Ovary (tissue), 7 donors: ENCODE measurements at regions not wholly inside any gene's neighbourhood (a gene's known extent, or its start where the extent isn't known, plus 50 kb on each side); places are given as distances from the start of the nearest gene placed in this dataset.

Source experiments
- DNase-seq, 5 donors: peaks; one replicate each; pipeline ENCODE4 v3.0.0-alpha.2; 2019 to 2020
- H3K27ac ChIP-seq, 2 donors: fragments of 200-600 bp; one replicate each; pipeline versions ENCODE4 v1.5.1 to v1.8.0; 2019 to 2022
- H3K27me3 ChIP-seq: fragments of 200-600 bp; one replicate; pipeline ENCODE4 v1.8.0; 2022
- H3K36me3 ChIP-seq: fragments of 200-600 bp; sonication (generic); one replicate; pipeline ENCODE4 v1.5.1; 2019
- H3K4me1 ChIP-seq: one replicate; pipeline ENCODE4 v1.8.1; 2013; ENCODE audit warnings: mild to moderate bottlenecking, moderate library complexity; ENCODE audit not compliant: insufficient read depth
- H3K4me3 ChIP-seq: fragments of 200-600 bp; sonication (generic); one replicate; pipeline ENCODE4 v1.5.1; 2017
- H3K9me3 ChIP-seq, 2 donors: fragments of 200-600 bp in 1 of 2; sonication (generic) in 1 of 2; one replicate each; pipeline versions ENCODE4 v1.5.1 to v1.8.1; 2013 to 2019; ENCODE audit warnings: mild to moderate bottlenecking in 1 of 2, moderate library complexity in 1 of 2
- CTCF ChIP-seq, 3 donors: fragments of 450-650 bp in 2 of 3; fragments of 200-600 bp in 1 of 3; IDR thresholded peaks; one replicate each; pipeline versions ENCODE4 v1.5.1 to v1.8.0; 2016 to 2022; ENCODE audit warnings: antibody characterized with exemption in 3 of 3, mild to moderate bottlenecking in 1 of 3
- EP300 ChIP-seq: sonication (generic); formaldehyde crosslinking; IDR thresholded peaks from one replicate; pipeline ENCODE4 v1.6.1; 2017; ENCODE audit warnings: antibody characterized with exemption
- POLR2A ChIP-seq: fragments of 450-650 bp; IDR thresholded peaks from one replicate; pipeline ENCODE4 v1.6.1; 2017; ENCODE audit warnings: antibody characterized with exemption, mild to moderate bottlenecking, moderate library complexity
- WGBS, 3 donors: extraction: QIAGEN DNeasy Blood & Tissue Kit in 1 of 3; methylation state at CpG; one replicate each; pipeline versions ENCODE4 v1.1.5 to v1.1.7; 2013 to 2017; 5-methylcytosine and 5-hydroxymethylcytosine counted together
- intact Hi-C, 4 donors: fragments of 100-400 bp; cut with DNase I; formaldehyde crosslinking; loops; one replicate each; pipeline versions ENCODE4 v1.11.0 to v1.15.1; 2022 to 2023
- donor health status: DM: no; HTN: no; CAD: no; lungs with moderate emphysema.
- donor health status: DM: no; HTN: no; CAD: no.
- donor health status: Bipolar disorder and iron deficiency.
- donor health status: DM: no; HTN: no; CAD: no.
- donor health status: DM: yes; HTN: yes; CAD: no.

DNA sequence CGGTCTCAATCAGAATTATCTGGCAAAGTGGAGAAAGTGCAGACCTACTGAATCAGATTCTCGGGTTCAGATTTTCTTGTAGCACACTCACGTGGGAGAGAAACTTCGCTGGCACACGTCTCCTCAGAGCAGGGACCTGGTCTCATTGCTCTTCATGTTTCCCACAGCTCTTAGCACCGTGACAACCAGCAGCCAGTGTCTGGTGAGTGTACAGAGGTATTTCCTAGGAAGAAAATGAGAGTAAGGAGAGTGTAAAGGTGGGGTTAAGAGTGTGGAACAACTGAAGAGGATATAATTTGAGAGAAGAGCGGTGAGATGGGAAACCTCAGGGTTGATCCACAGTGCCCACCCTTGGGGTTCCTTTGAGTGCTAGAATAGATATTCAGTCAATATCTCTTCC is 89.2 kb downstream of the ARF6 start:
- no peaks in the 10 kb centered on the region for H3K36me3 ChIP-seq
- no peaks in the 10 kb centered on the region for H3K27me3 ChIP-seq
- 64 to 69% (median 67%) methylated on average over 7 of the region's 7 CpGs for WGBS, 3 donors
- DNase-seq = no peak
- H3K9me3 ChIP-seq = no peaks in the 10 kb centered on the region
- no peak overlapping the region for H3K27ac ChIP-seq
- TF ChIP-seq POLR2A = no peak
- TF ChIP-seq EP300 = no peak
- no peak for TF ChIP-seq CTCF (IDR thresholded peaks at IDR 0.05)
- H3K4me1 ChIP-seq = peaks cover 7% of the 10 kb centered on the region
- no peak overlapping the region for H3K4me3 ChIP-seq
- intact Hi-C loops = no loop called here

DNA sequence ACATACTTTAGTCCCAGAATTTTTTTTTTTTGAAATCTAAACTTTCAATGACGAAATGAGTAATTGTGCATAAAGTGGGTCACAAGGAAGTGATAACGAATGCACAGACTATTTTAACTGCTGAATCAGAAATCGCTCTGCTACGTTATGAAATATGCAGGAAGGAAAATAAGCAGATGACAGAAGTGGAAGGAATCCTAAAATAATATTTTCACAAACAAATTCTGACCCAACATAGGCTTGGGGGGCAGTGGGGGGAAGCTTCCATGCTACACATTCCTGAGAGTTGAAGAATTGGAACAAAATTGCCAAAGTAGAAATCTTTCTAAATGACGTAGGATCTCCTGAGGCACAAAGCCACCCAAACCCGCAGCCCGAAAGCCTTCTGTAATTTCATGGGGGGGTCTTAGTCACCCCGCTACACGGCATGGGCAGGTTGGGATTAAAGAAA is 89.6 kb downstream of the ARF6 start:
- WGBS, 3 donors = 7 to 21% (median 10%) methylated on average over 9 of the region's 9 CpGs
- DNase-seq = no peak
- no peaks in the 10 kb centered on the region for H3K36me3 ChIP-seq
- no peaks in the 10 kb centered on the region for H3K27me3 ChIP-seq
- intact Hi-C loops = no loop called here
- H3K27ac ChIP-seq = no peak overlapping the region
- H3K4me3 ChIP-seq = no peak overlapping the region
- H3K9me3 ChIP-seq = no peaks in the 10 kb centered on the region
- peaks cover 7% of the 10 kb centered on the region for H3K4me1 ChIP-seq
- TF ChIP-seq CTCF (IDR thresholded peaks at IDR 0.05) (no peak), POLR2A (no peak), EP300 (no peak)

- Histone ChIP-seq H3K27ac (no peak overlapping the region), H3K27me3 (no peaks in the 10 kb centered on the region)
- intact Hi-C loops = no loop called here
Observed at GRCh38 chr14:49984424-49984823, 91.5 kb downstream of the ARF6 start.

GRCh38 chr14:49986343-49987014 is 93.6 kb downstream of the ARF6 start:
- H3K36me3 ChIP-seq = no peaks in the 10 kb centered on the region
- H3K27me3 ChIP-seq = no peaks in the 10 kb centered on the region
- intact Hi-C loops = no loop called here
- no peak for DNase-seq
- H3K27ac ChIP-seq = no peak overlapping the region
- no peak overlapping the region for H3K4me3 ChIP-seq
- WGBS, 3 donors = 23 to 46% (median 26%) methylated on average over 6 of the region's 6 CpGs
- H3K4me1 ChIP-seq = peaks cover 8% of the 10 kb centered on the region
- no peaks in the 10 kb centered on the region for H3K9me3 ChIP-seq
- TF ChIP-seq EP300 (no peak), CTCF (IDR thresholded peaks at IDR 0.05) (no peak), POLR2A (no peak)

More at GRCh38 chr14:49984424-49984823, 91.5 kb downstream of the ARF6 start:
- H3K4me1 ChIP-seq = peaks cover 10% of the 10 kb centered on the region
- no peaks in the 10 kb centered on the region for H3K9me3 ChIP-seq
- H3K4me3 ChIP-seq = no peak overlapping the region
- no peaks in the 10 kb centered on the region for H3K36me3 ChIP-seq
- DNase-seq = no peak
- TF ChIP-seq CTCF (IDR thresholded peaks at IDR 0.05) = no peak
- TF ChIP-seq POLR2A = no peak
- TF ChIP-seq EP300 = no peak
- 87 to 90% (median 88%) methylated on average over 2 of the region's 2 CpGs for WGBS, 3 donors
